NB4 (cell line): ENCODE measurements at regions not wholly inside any gene's neighbourhood (a gene's known extent, or its start where the extent isn't known, plus 50 kb on each side); places are given as distances from the start of the nearest gene placed in this dataset.

ENCODE experiments used
- POLR2A ChIP-seq: IDR thresholded peaks from 2 replicates; pipeline ENCODE4 v1.6.1; 2011; ENCODE audit warnings: mild to moderate bottlenecking; ENCODE audit not compliant: insufficient read length; ENCODE audit errors: extremely low read depth
- TF ChIP-seq, protein P1 (sequence below): IDR thresholded peaks from one replicate; pipeline ENCODE4 v1.5.1; 2012; ENCODE audit warnings: low read depth, low read length

DNA sequence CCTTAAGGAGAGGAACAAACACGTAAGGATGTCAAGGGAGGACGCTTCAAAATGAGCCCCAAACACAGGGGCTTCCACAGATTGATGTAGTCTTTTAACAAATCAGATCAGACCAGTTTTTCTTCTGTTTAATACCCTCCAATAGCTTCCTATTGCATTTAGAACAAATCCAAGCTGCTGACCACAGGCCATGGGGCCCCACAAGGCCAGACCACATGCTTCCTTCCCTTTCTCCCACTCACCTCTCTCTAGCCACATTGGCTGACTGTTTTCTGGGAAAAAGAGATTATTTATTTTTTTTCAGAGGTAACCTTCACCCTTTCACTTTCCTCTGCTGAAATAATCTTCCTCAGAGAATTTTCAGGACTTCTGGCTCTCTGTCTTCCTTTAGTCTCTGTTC lies 380.6 kb downstream of the SIPA1L2 start:
- TF ChIP-seq, protein P1, sequence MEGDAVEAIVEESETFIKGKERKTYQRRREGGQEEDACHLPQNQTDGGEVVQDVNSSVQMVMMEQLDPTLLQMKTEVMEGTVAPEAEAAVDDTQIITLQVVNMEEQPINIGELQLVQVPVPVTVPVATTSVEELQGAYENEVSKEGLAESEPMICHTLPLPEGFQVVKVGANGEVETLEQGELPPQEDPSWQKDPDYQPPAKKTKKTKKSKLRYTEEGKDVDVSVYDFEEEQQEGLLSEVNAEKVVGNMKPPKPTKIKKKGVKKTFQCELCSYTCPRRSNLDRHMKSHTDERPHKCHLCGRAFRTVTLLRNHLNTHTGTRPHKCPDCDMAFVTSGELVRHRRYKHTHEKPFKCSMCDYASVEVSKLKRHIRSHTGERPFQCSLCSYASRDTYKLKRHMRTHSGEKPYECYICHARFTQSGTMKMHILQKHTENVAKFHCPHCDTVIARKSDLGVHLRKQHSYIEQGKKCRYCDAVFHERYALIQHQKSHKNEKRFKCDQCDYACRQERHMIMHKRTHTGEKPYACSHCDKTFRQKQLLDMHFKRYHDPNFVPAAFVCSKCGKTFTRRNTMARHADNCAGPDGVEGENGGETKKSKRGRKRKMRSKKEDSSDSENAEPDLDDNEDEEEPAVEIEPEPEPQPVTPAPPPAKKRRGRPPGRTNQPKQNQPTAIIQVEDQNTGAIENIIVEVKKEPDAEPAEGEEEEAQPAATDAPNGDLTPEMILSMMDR = no peak
- no peak for TF ChIP-seq POLR2A
